ENCODE measurements at regions not wholly inside any gene's neighbourhood (a gene's known extent, or its start where the extent isn't known, plus 50 kb on each side); places are given as distances from the start of the nearest gene placed in this dataset.

DNA sequence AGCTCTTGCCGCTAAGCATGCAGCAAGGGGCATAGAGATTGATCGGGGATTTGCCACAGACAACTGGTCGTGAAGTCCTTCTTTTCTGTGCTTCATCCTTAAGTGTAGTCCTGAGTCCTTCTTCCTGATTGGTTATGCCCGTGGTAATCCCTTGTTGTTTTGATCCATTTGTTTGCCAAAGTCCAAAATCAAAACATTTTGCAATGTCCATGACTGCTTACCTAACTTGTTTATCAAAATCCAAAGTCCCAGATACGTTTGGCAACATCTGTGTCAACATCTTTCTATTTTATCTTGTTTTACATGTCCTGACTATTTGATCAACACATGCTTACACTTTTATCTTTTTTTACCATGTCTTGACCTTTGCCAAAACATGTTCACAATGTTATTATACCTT is 229.0 kb upstream of the ZNF804A start:
- no peak for TF ChIP-seq POLR2A (IDR thresholded peaks at IDR 0.05)
- no peak for TF ChIP-seq POLR2AphosphoS5 (IDR thresholded peaks at IDR 0.05)
